Mesothelial cell of epicardium (in vitro differentiated cells): ENCODE measurements at regions not wholly inside any gene's neighbourhood (a gene's known extent, or its start where the extent isn't known, plus 50 kb on each side); places are given as distances from the start of the nearest gene placed in this dataset.

ENCODE experiments used
- DNase-seq, 2 experiments: peaks; one replicate each; pipeline ENCODE4 v3.0.0; 2021; ENCODE audit warnings: low spot score in 2 of 2; ENCODE audit not compliant: unreplicated experiment in 2 of 2
- H3K27ac Mint-ChIP-seq: 2 replicates; pipeline ENCODE4 v1.8.0; 2021; ENCODE audit warnings: mixed read lengths
- H3K27me3 Mint-ChIP-seq: 2 replicates; pipeline ENCODE4 v1.8.0; 2021; ENCODE audit warnings: low read depth, mixed read lengths
- H3K36me3 Mint-ChIP-seq: 2 replicates; pipeline ENCODE4 v1.8.0; 2021; ENCODE audit warnings: mixed read lengths
- H3K4me1 Mint-ChIP-seq: 2 replicates; pipeline ENCODE4 v1.8.0; 2021; ENCODE audit warnings: mixed read lengths
- H3K4me3 Mint-ChIP-seq: 2 replicates; pipeline ENCODE4 v1.8.0; 2021; ENCODE audit warnings: mild to moderate bottlenecking, moderate library complexity, mixed read lengths
- H3K9me3 Mint-ChIP-seq: 2 replicates; pipeline ENCODE4 v1.8.0; 2021; ENCODE audit warnings: mixed read lengths
- TF ChIP-seq, protein P1 (sequence below): fragments of 200-600 bp; sonication (generic); IDR thresholded peaks from one replicate; pipeline ENCODE4 v1.5.0; 2021; ENCODE audit warnings: antibody characterized with exemption; ENCODE audit not compliant: unreplicated experiment

GRCh38 chr9:7976167-7976755, 176.7 kb upstream of the DMAC1 start:
- Mint-ChIP-seq H3K27ac (no peak overlapping the region), H3K36me3 (no peaks in the 10 kb centered on the region), H3K9me3 (peaks cover 2% of the 10 kb centered on the region), H3K4me1 (peaks cover 29% of the 10 kb centered on the region), H3K4me3 (no peak overlapping the region), H3K27me3 (peaks cover 2% of the 10 kb centered on the region)
- TF ChIP-seq, protein P1, sequence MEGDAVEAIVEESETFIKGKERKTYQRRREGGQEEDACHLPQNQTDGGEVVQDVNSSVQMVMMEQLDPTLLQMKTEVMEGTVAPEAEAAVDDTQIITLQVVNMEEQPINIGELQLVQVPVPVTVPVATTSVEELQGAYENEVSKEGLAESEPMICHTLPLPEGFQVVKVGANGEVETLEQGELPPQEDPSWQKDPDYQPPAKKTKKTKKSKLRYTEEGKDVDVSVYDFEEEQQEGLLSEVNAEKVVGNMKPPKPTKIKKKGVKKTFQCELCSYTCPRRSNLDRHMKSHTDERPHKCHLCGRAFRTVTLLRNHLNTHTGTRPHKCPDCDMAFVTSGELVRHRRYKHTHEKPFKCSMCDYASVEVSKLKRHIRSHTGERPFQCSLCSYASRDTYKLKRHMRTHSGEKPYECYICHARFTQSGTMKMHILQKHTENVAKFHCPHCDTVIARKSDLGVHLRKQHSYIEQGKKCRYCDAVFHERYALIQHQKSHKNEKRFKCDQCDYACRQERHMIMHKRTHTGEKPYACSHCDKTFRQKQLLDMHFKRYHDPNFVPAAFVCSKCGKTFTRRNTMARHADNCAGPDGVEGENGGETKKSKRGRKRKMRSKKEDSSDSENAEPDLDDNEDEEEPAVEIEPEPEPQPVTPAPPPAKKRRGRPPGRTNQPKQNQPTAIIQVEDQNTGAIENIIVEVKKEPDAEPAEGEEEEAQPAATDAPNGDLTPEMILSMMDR, result no peak
- no peak for DNase-seq

- Mint-ChIP-seq H3K9me3 (no peaks in the 10 kb centered on the region), H3K27me3 (peaks cover 2% of the 10 kb centered on the region), H3K36me3 (no peaks in the 10 kb centered on the region), H3K27ac (no peak overlapping the region), H3K4me1 (peaks cover 23% of the 10 kb centered on the region), H3K4me3 (no peak overlapping the region)
- DNase-seq, result no peak
- TF ChIP-seq, protein P1, result no peak
Observed at GRCh38 chr9:7975336-7975735, 175.8 kb upstream of the DMAC1 start.

DNA sequence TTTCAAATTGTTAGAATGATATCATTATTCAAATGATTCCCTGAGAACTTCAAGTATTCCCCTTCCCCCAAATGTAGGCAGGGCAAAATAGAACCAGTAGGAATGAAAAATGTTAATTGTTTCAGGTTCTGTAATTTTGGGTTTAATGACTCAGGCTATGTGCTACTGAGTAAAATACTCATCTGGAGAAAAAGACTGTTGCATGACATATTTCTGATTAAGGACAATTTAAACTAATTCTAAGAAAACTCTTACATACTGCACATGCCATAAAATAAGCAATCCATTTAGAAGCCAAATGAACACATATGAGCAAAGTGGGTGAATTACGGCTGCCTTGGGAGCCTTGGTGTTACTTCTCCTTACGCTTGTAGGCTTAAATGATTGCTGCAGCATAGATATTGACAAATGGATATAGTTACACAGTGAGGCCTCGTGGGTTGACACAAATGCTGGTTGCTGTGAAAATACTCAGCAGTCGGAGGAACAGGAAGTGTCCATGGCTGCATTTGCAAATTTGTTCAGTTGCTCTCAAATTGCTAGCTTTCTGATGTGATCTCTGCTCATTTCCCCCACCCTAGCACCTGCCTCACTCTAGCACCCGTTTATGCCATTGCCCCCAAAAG, 174.9 kb upstream of the DMAC1 start:
- Mint-ChIP-seq H3K4me1 (peaks cover 17% of the 10 kb centered on the region), H3K36me3 (no peaks in the 10 kb centered on the region), H3K9me3 (no peaks in the 10 kb centered on the region), H3K4me3 (no peak overlapping the region), H3K27me3 (peaks cover 2% of the 10 kb centered on the region), H3K27ac (no peak overlapping the region)
- no peak for DNase-seq
- TF ChIP-seq, protein P1, result no peak

DNA sequence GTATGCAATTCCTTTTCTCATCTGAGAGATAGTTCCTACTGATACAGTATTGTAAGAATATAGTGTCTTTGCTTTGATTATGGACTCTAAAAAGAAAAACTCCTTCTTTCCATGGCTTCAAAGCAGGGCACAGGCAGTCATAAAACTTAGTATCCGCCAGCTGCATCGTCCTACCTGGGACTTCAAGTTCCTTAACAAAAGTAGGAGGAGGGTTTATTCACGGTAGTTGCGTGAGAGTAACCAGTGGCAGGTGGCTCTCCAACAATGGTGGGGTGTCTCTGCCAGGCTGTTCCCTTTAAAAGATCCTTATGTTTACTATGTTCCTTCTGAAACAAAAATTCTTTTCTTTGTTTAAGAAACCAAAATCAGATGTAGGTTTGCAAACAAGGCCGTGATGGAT, 173.5 kb upstream of the DMAC1 start:
- Mint-ChIP-seq H3K27me3 (peaks cover 2% of the 10 kb centered on the region), H3K9me3 (no peaks in the 10 kb centered on the region), H3K36me3 (no peaks in the 10 kb centered on the region), H3K4me1 (peaks cover 19% of the 10 kb centered on the region), H3K4me3 (no peak overlapping the region), H3K27ac (no peak overlapping the region)
- TF ChIP-seq, protein P1, result no peak
- no peak for DNase-seq

DNA sequence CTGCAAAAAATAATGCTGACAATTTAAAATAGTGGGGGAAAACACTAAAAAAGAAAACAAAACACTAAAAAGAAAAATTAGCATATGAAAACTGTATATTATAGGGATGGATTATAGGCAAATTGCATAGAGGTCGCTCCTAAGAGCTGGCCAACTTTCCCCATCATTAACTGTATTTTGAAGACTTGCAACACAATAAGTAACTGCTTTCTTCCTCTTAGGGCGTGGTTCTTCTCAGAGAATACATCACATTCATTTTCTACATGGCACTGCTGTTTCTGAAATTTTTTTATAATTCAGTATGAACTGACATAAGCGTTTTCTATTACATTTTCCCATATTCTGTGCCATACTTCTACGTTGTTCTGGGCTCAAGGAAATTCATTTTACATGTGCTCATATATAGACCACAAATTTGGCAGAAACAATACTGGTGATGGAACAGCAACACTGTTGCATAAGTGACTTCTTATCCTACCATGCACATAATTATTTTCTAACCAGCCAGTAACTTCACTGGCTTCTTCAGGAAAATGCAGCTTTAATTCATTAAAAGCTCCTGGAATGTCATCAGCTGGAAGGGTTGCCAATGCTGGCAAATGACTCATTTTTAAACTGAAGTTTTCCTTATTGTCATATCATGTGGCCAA, 171.2 kb upstream of the DMAC1 start:
- Mint-ChIP-seq H3K9me3 (no peaks in the 10 kb centered on the region), H3K36me3 (no peaks in the 10 kb centered on the region), H3K4me3 (no peak overlapping the region), H3K27me3 (peaks cover 2% of the 10 kb centered on the region), H3K27ac (no peak overlapping the region), H3K4me1 (peaks cover 30% of the 10 kb centered on the region)
- TF ChIP-seq, protein P1, result no peak
- DNase-seq, result no peak
